Gastrocnemius medialis (tissue), 4 donors: ENCODE measurements at regions not wholly inside any gene's neighbourhood (a gene's known extent, or its start where the extent isn't known, plus 50 kb on each side); places are given as distances from the start of the nearest gene placed in this dataset.

ENCODE experiments used
- CTCF ChIP-seq, 5 experiments: fragments of 450-650 bp in 3 of 5; fragments of 200-600 bp in 2 of 5; sonication (generic) in 2 of 5; IDR thresholded peaks in 4 of 5; conservative IDR thresholded peaks in 1 of 5; 1 replicate in 4 of 5; 2 replicates in 1 of 5; pipeline ENCODE4 v1.5.1; 2016 to 2019; ENCODE audit warnings: antibody characterized with exemption in 5 of 5, mild to moderate bottlenecking in 3 of 5, moderate library complexity in 3 of 5
- POLR2A ChIP-seq, 2 donors: fragments of 450-650 bp; IDR thresholded peaks; one replicate each; pipeline ENCODE4 v1.6.1; 2017; ENCODE audit warnings: antibody characterized with exemption in 2 of 2, mild to moderate bottlenecking in 2 of 2, moderate library complexity in 2 of 2

DNA sequence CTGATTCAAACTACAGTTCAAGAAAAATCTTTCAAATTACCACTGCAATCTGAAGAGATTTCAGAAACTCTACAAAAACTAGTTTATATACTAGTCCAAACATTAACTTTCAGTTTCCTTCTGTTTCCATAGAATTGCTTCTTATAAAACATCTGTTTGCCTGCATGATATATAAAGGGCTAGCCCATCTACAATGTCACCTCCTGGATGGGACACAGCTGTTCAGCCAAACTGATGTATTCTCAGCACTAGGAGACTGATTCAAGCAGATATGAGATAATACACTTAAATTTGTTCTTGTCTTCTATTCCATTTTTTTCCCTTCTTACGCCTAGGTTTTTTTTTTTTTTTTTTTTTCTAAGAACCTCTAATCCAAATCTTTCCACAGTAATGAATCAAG lies 1569.7 kb upstream of the IGFBP7 start:
- TF ChIP-seq CTCF (IDR thresholded peaks at IDR 0.05 in 4 of 5, conservative IDR thresholded peaks at IDR 0.05 in 1 of 5) (no peak), POLR2A (IDR thresholded peaks at IDR 0.05) (no peak)
